ENCODE measurements at regions not wholly inside any gene's neighbourhood (a gene's known extent, or its start where the extent isn't known, plus 50 kb on each side); places are given as distances from the start of the nearest gene placed in this dataset.

DNA sequence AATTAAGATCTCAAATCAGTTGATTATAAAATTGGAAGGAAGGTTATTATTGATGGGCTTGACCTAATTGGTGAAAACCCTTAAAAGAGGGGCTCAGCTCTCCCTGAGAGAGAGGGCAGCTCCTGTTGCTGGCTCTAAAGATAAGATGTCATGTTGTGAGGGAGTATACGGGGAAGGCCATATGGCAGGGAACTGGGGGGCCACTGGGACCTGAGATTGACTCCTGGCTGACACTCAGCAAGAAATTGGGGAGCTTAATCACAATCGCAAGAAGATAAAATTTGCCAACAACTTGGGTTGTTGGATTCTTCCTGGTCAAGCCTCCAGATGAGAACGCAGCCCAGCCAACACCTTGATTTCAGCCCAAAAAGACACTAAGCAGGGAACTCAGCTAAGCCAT is 69.7 kb upstream of the KCNJ6 start:
- TF ChIP-seq MYC (IDR thresholded peaks at IDR 0.05; ENCODE audit: low read depth, low read length) (no peak), CTCF (IDR thresholded peaks at IDR 0.05; ENCODE audit: low read depth, low read length) (no peak), POLR2A (IDR thresholded peaks at IDR 0.05; ENCODE audit: extremely low read depth, insufficient read length) (no peak)

Data from NB4 (cell line).